Endothelial cell (in vitro differentiated cells): ENCODE measurements at regions not wholly inside any gene's neighbourhood (a gene's known extent, or its start where the extent isn't known, plus 50 kb on each side); places are given as distances from the start of the nearest gene placed in this dataset.

Source experiments
- DNase-seq: peaks from one replicate; pipeline ENCODE4 v3.0.0; 2021; ENCODE audit warnings: low spot score
- H3K27ac Mint-ChIP-seq: one replicate; pipeline ENCODE4 v1.8.0; 2021; ENCODE audit warnings: mixed read lengths, inconsistent platforms; ENCODE audit not compliant: unreplicated experiment
- H3K27me3 Mint-ChIP-seq: one replicate; pipeline ENCODE4 v1.8.0; 2021; ENCODE audit warnings: mild to moderate bottlenecking, moderate library complexity, mixed read lengths, inconsistent platforms; ENCODE audit not compliant: unreplicated experiment
- H3K36me3 Mint-ChIP-seq: one replicate; pipeline ENCODE4 v1.8.0; 2021; ENCODE audit warnings: mild to moderate bottlenecking, low read depth, mixed read lengths, inconsistent platforms; ENCODE audit not compliant: unreplicated experiment
- H3K4me1 Mint-ChIP-seq: one replicate; pipeline ENCODE4 v1.8.0; 2021; ENCODE audit warnings: mild to moderate bottlenecking, mixed read lengths, inconsistent platforms; ENCODE audit not compliant: unreplicated experiment
- H3K4me3 Mint-ChIP-seq: one replicate; pipeline ENCODE4 v1.8.0; 2021; ENCODE audit warnings: mild to moderate bottlenecking, mixed read lengths, inconsistent platforms; ENCODE audit not compliant: unreplicated experiment
- H3K9me3 Mint-ChIP-seq: one replicate; pipeline ENCODE4 v1.8.0; 2021; ENCODE audit warnings: mixed read lengths, inconsistent platforms; ENCODE audit not compliant: unreplicated experiment
- CTCF ChIP-seq: fragments of 200-600 bp; sonication (generic); IDR thresholded peaks from one replicate; pipeline ENCODE4 v1.5.0; 2021; ENCODE audit warnings: antibody characterized with exemption; ENCODE audit not compliant: unreplicated experiment

DNA sequence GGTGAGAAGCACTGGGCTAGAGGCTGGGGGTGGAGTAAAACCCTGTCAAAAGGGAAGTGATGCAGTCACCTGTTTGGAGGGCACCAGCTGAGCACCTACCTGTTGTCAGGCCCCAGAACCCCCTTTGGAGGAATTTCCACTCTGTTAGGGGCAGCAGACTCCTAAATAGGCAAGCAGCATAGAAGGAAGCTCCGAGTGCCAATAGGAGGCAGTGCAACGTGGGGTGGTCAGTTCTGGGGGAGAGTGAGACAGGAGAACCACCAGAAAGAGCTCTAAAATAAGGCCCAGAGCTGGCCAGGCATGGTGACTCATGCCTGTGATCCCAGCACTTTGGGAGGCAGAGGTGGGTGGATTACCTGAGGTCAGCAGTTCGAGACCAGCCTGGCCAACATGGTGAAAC is 203.7 kb upstream of the ZC3H12A start:
- Mint-ChIP-seq H3K4me1 (peaks cover 4% of the 10 kb centered on the region), H3K27me3 (peaks cover 5% of the 10 kb centered on the region), H3K9me3 (no peaks in the 10 kb centered on the region)

GRCh38 chr1:37272626-37273025 is 201.8 kb upstream of the ZC3H12A start:
- Mint-ChIP-seq H3K4me1 (peaks cover 4% of the 10 kb centered on the region), H3K36me3 (no peaks in the 10 kb centered on the region), H3K4me3 (no peak overlapping the region), H3K9me3 (no peaks in the 10 kb centered on the region), H3K27ac (no peak overlapping the region), H3K27me3 (peaks cover 5% of the 10 kb centered on the region)
- TF ChIP-seq CTCF, result no peak
- no peak for DNase-seq

More for the DNA sequence above, 203.7 kb upstream of the ZC3H12A start:
- no peak overlapping the region for H3K27ac Mint-ChIP-seq
- no peak overlapping the region for H3K4me3 Mint-ChIP-seq
- no peak for DNase-seq
- no peak for TF ChIP-seq CTCF
- H3K36me3 Mint-ChIP-seq, result no peaks in the 10 kb centered on the region

DNA sequence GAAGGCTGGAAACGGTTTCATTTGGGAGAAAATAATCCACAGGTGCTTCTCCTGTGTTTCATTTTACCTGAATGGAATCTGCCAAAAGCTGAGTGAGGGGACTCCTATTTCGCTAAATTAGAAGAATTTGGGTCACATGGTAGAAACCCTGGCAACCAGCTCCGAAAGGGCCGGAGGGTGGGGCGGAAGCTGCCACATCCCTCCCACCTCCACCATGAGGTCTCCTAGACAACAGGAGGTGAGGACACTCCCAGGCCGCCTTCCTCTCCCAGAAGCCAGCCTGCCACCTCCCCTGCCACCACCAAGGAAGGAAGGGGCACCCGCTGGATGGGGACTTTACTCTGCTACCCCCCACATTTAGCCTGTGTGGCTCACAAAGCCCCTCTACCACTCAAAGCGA is 199.9 kb upstream of the ZC3H12A start:
- no peak for TF ChIP-seq CTCF
- no peaks in the 10 kb centered on the region for H3K9me3 Mint-ChIP-seq
- no peak for DNase-seq
- no peak overlapping the region for H3K4me3 Mint-ChIP-seq
- H3K27me3 Mint-ChIP-seq, result no peaks in the 10 kb centered on the region
- no peaks in the 10 kb centered on the region for H3K36me3 Mint-ChIP-seq
- H3K4me1 Mint-ChIP-seq, result no peaks in the 10 kb centered on the region
- no peak overlapping the region for H3K27ac Mint-ChIP-seq

- no peak for TF ChIP-seq CTCF
- H3K27ac Mint-ChIP-seq, result no peak overlapping the region
- H3K4me1 Mint-ChIP-seq, result peaks cover 2% of the 10 kb centered on the region
- H3K9me3 Mint-ChIP-seq, result no peaks in the 10 kb centered on the region
- no peaks in the 10 kb centered on the region for H3K27me3 Mint-ChIP-seq
- DNase-seq, result no peak
- H3K4me3 Mint-ChIP-seq, result no peak overlapping the region
- no peaks in the 10 kb centered on the region for H3K36me3 Mint-ChIP-seq
Measured at GRCh38 chr1:37274938-37275631, 199.3 kb upstream of the ZC3H12A start.

GRCh38 chr1:37277366-37277765 is 197.0 kb upstream of the ZC3H12A start:
- H3K4me3 Mint-ChIP-seq, result no peak overlapping the region
- DNase-seq, result no peak
- no peaks in the 10 kb centered on the region for H3K9me3 Mint-ChIP-seq
- peaks cover 2% of the 10 kb centered on the region for H3K4me1 Mint-ChIP-seq
- TF ChIP-seq CTCF, result no peak
- H3K27me3 Mint-ChIP-seq, result no peaks in the 10 kb centered on the region
- H3K27ac Mint-ChIP-seq, result no peak overlapping the region
- H3K36me3 Mint-ChIP-seq, result no peaks in the 10 kb centered on the region
